Erythroblast (primary cell): ENCODE measurements at regions not wholly inside any gene's neighbourhood (a gene's known extent, or its start where the extent isn't known, plus 50 kb on each side); places are given as distances from the start of the nearest gene placed in this dataset.
A peak's percentile ranks its signal among the peaks of the same experiment; 100 is the strongest.
"Not testable (repeated sequence)": the region's sequence is repeated elsewhere in the genome, so short reads cannot be mapped to it uniquely, and the experiment has no call there.

ENCODE experiments used
- DNase-seq, 2 experiments: peaks; one replicate each; lab custom pipeline; 2025; lab: John Stamatoyannopoulos, UW
- GATA1 ChIP-seq: IDR thresholded peaks from 2 replicates; pipeline ENCODE4 v1.6.1; 2011; ENCODE audit warnings: low read depth, mild to moderate bottlenecking, control low read depth, low read length, moderate library complexity
- POLR2A ChIP-seq: IDR thresholded peaks from 2 replicates; pipeline ENCODE4 v1.6.1; 2011; ENCODE audit warnings: mild to moderate bottlenecking, low read length

GRCh38 chr16:65700596-65700995 lies 578.7 kb upstream of the CDH11 start:
- DNase-seq, result no peak
- TF ChIP-seq GATA1 (no peak), POLR2A (no peak)

DNA sequence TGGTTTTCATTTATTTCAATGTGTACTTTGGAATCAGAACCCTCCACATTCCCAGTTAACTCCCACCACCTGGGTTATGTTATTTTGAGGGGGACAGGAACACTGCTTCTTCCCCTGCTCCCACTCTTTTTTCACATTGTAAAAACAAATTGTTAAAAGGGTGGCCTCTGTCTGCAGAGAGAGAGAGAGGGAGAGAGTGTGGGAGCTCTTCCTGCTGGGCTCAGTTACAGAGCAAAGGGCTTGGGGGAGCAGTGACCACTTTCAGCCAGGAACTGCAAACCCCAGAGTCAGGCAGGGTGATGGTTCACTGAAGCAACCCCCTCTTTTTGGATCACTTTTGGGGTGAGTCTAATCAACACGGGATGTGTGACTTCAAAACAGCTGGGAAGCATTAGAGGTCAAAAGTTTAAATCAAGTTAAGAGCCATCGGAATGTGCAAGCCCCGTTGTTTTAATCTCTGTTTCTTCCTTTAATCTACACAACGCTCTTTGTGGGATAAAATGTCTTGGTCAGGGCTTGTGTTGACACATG lies 577.0 kb upstream of the CDH11 start:
- no peak for DNase-seq

GRCh38 chr16:65697521-65697920 lies 575.7 kb upstream of the CDH11 start:
- TF ChIP-seq GATA1, result no peak
- no peak for TF ChIP-seq POLR2A
- no peak for DNase-seq

More for the DNA sequence above, 577.0 kb upstream of the CDH11 start:
- no peak for TF ChIP-seq GATA1
- TF ChIP-seq POLR2A, result no peak

GRCh38 chr16:65697065-65697464 lies 575.2 kb upstream of the CDH11 start:
- DNase-seq, result no peak
- no peak for TF ChIP-seq GATA1
- no peak for TF ChIP-seq POLR2A

DNA sequence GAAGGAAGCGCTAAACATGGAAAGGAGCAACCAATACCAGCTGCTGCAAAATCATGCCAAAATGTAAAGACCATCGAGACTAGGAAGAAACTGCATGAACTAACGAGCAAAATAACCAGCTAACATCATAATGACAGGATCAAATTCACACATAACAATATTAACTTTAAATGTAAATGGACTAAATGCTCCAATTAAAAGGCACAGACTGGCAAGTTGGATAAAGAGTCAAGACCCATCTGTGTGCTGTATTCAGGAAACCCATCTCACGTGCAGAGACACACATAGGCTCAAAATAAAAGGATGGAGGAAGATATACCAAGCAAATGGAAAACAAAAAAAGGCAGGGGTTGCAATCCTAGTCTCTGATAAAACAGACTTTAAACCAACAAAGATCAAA lies 570.0 kb upstream of the CDH11 start:
- not testable (repeated sequence) for DNase-seq

DNA sequence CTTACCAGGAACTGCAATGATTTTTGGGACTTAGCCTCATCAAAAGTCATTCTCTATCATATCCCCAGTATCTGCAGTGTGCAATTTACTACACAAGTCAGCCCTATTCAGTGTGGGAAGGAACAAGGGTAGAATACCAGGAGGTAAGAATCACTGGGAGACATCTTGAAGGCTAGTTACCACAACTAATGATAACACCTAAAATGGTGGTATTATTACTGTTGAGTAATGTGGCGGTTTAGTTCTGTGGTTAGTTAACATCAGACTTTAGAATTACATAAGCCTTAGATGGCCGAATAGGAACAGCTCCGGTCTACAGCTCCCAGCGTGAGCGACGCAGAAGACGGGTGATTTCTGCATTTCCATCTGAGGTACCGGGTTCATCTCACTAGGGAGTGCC lies 567.9 kb upstream of the CDH11 start:
- DNase-seq, result no peak
- TF ChIP-seq GATA1, result no peak
- TF ChIP-seq POLR2A, result no peak

DNA sequence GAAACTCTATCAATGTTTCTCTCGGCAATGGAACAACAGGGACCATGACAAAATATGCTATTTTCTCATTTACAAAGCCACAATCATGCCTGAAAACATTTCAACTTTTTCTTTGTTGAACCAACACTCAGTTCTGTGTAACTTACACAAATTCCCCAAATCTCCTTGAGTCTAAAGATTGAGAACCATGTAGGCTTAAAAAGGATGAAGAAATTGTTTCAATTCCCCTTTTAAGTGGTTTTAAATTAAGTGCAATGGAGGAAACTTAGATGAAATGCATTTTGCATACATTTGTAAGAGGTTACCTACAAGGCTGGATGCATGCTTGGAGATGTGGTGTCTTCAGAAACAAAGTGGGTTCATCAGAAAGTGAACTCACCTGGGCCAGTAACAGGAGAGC lies 566.4 kb upstream of the CDH11 start:
- no peak for DNase-seq
- TF ChIP-seq POLR2A (no peak), GATA1 (no peak)

DNA sequence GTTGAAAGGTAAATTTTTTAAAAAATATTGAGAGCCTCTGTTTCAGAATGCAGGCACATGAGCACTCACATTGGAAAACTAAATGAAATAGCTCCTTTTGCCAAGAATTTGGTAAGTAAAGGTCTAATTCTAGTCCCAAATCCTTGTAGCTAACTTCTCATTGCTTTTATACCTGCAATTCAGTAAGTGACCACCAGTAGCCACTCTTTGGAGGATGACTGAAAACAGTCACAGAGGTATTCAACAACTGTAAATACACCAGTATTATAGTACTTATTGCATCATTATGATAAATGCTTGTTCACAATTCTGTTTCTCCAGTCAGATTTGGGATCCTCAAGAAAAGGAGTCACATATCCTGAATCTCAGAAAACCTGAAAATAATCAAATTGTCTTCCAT lies 562.4 kb upstream of the CDH11 start:
- no peak for DNase-seq
- TF ChIP-seq POLR2A (no peak), GATA1 (no peak)

DNA sequence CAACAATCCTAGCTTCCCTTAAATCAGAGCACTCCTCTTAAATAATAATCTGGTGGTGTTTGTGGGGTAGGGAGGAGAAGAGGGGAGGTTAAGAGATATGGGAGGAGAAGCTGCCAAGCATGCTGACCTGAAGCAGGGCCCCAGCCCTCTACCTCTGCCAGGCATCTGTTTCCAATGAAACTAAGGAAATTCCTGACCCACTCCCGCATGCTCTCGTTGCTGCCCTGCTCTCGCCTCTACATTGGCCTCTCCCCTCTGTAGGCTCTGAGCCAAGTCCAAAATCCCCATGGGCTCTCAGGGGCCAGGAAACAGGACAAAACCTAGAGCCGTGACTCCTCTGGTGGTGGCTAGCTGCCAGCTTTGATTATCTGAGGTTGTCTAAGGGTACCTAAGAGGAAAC lies 559.5 kb upstream of the CDH11 start:
- TF ChIP-seq GATA1 (no peak), POLR2A (no peak)
- DNase-seq, result no peak

DNA sequence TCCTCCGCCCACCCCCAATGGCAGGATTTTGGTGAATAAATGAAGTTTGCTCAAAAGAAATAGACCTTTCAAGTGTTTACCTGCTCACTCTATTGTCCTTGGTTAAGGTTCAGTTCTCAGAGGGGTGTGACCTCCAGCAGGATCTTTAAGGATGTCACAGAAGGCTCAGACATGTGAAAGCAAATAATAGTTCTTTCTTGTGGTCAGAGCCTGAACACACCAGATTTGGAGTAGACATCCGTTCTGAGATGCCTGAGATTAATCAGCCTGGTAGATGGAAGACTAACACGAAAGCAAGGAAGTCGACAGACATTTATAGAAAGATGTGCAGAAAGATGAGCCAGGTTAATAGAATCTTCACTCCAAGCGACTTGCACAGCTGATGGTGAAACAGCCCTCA lies 557.9 kb upstream of the CDH11 start:
- DNase-seq, result no peak
- TF ChIP-seq GATA1 (no peak), POLR2A (no peak)

GRCh38 chr16:65675161-65675560 lies 553.3 kb upstream of the CDH11 start:
- no peak for DNase-seq
- TF ChIP-seq POLR2A, result no peak
- TF ChIP-seq GATA1, result no peak

DNA sequence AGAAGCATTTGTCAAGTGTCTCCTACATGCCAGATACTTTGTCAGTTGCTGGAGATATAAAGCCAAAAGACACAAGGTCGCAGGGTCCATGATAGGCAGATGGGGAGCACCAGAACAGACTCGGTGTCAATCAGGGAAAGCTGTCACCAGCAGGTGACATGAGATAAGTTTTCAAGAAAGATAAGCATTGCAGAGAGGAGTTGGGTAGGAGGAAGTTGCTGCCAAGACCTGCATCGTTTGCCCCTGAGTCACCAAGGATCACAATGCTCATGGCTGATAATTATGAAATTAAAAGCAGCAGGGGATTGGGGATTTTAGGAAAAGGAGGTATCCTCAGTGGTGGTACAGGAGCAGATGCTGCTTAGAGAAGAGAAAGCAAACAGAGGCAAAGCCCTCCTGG lies 551.1 kb upstream of the CDH11 start:
- no peak for TF ChIP-seq POLR2A
- no peak for TF ChIP-seq GATA1
- DNase-seq, result peak in 1 of 2 experiments; percentile 12

DNA sequence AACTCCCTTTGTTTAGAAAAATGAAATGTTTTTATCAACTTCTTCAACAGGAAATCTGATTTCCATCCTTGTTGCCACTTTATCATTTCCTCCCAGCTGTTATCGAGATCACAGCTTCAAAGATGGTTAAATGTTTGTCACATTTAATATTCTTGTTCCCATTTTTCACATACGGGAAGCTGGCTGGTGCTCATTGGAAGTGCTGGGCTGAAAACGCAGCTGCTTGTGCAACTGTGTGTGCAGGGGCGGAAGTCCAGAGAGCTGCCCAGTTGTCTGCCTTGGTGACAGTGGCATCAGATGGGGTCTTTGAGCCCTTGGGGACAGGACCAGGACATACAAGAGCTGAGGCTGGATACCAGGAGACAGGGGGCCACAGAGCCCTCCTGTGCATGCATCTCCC lies 549.2 kb upstream of the CDH11 start:
- DNase-seq, result no peak
- TF ChIP-seq POLR2A (no peak), GATA1 (no peak)

GRCh38 chr16:65668064-65668595 lies 546.3 kb upstream of the CDH11 start:
- DNase-seq, result no peak
- no peak for TF ChIP-seq GATA1
- no peak for TF ChIP-seq POLR2A

DNA sequence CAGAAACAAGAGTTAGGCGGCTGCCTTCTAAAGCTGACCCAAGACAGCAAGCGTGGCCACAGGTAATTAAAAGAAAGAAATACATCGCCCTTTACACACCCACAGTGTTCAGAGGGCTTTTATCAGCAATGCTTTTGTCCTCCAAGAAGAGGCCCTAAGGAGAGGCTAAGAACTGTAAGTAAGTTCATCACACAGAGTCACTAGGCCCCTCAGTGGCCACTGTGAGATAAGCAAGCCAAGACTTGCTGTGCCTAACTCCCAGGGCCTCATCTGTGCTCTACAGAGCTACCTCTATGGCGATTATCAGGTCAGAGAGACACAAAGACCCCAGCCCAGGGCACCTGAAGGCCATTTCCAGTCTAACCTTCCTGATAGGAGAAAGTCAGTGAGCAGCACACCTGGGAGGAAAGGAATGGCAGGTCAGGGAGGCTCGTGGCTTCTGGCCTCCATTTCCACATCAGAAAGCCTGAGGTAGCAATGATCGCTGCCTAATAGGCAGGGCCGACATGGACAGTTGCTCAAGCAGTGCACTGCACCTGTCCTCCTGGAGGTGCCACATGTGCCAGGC lies 545.2 kb upstream of the CDH11 start:
- TF ChIP-seq POLR2A, result no peak
- no peak for TF ChIP-seq GATA1
- no peak for DNase-seq
